B cell (primary cell): ENCODE measurements at regions not wholly inside any gene's neighbourhood (a gene's known extent, or its start where the extent isn't known, plus 50 kb on each side); places are given as distances from the start of the nearest gene placed in this dataset.

Experiments used
- ATAC-seq: fragments of 200-7000 bp; cut with Tn5 transposase; one replicate; pipeline ENCODE4 v1.10.0; 2021; ENCODE audit warnings: low read depth, mild to moderate bottlenecking, moderate number of reproducible peaks, moderate library complexity
- CTCF ChIA-PET: fragments of 350-600 bp; sonication (Branson Sonifier 250); formaldehyde crosslinking; loops from one replicate; lab custom pipeline; 2021; ENCODE audit warnings: antibody characterized with exemption, inconsistent platforms; lab: Charles Lee
- POLR2A ChIA-PET: fragments of 350-600 bp; sonication (Branson Sonifier 250); formaldehyde crosslinking; loops from one replicate; lab custom pipeline; 2021; ENCODE audit warnings: antibody characterized with exemption; lab: Charles Lee
- DNase-seq: peaks from one replicate; pipeline ENCODE4 v3.0.0; 2013
- H2AFZ ChIP-seq: 2 replicates; pipeline ENCODE4 v1.6.1; 2012; ENCODE audit warnings: mild to moderate bottlenecking, low read depth, low read length; ENCODE audit not compliant: insufficient read depth, poor library complexity, severe bottlenecking
- H3K27ac ChIP-seq, 2 donors: 1 replicate in 1 of 2; 2 replicates in 1 of 2; pipeline ENCODE4 v1.5.1; 2012 to 2013; ENCODE audit warnings: low read length in 2 of 2, mild to moderate bottlenecking in 2 of 2, moderate library complexity in 1 of 2
- H3K27me3 ChIP-seq, 4 experiments: fragments of 200-600 bp in 1 of 4; sonication (generic) in 1 of 4; replicated peaks in 1 of 4; 1 replicate in 2 of 4; 2 replicates in 2 of 4; pipeline versions ENCODE4 v1.6.1 to v1.7.0; 2013 to 2016; ENCODE audit warnings: low read length in 3 of 4, mild to moderate bottlenecking in 2 of 4, mixed read lengths in 1 of 4, moderate library complexity in 1 of 4; ENCODE audit not compliant: insufficient read depth in 4 of 4, control insufficient read depth in 3 of 4; ENCODE audit errors: control extremely low read depth in 1 of 4
- H3K36me3 ChIP-seq, 2 experiments: replicated peaks in 1 of 2; 1 replicate in 1 of 2; 2 replicates in 1 of 2; pipeline versions ENCODE4 v1.6.1 to v1.7.1; 2013; ENCODE audit warnings: low read length in 1 of 2; ENCODE audit not compliant: insufficient read depth in 2 of 2, control insufficient read depth in 1 of 2; ENCODE audit errors: control extremely low read depth in 1 of 2, extremely low read depth in 1 of 2
- H3K4me1 ChIP-seq, 2 donors: fragments of 200-600 bp in 1 of 2; sonication (generic) in 1 of 2; 1 replicate in 1 of 2; 2 replicates in 1 of 2; pipeline versions ENCODE4 v1.5.1 to v1.6.1; 2013 to 2017; ENCODE audit warnings: low read length in 2 of 2; ENCODE audit not compliant: control insufficient read depth in 2 of 2, insufficient read depth in 2 of 2
- H3K4me2 ChIP-seq: replicated peaks from 2 replicates; pipeline ENCODE3; 2012; ENCODE audit warnings: mild to moderate bottlenecking, low read depth, low read length; ENCODE audit not compliant: poor library complexity, severe bottlenecking
- H3K4me3 ChIP-seq, 5 experiments: fragments of 200-600 bp in 1 of 5; sonication (generic) in 1 of 5; 1 replicate in 3 of 5; 2 replicates in 2 of 5; pipeline versions ENCODE4 v1.5.1 to v1.7.0; 2011 to 2016; ENCODE audit warnings: low read length in 4 of 5, mild to moderate bottlenecking in 4 of 5, low read depth in 2 of 5, control low read depth in 1 of 5, moderate library complexity in 1 of 5; ENCODE audit not compliant: insufficient read depth in 1 of 5; ENCODE audit errors: control extremely low read depth in 1 of 5, extremely low read depth in 1 of 5
- H3K79me2 ChIP-seq: fragments of 200-600 bp; sonication (generic); one replicate; pipeline ENCODE4 v1.6.0; 2016; ENCODE audit warnings: low read length; ENCODE audit not compliant: control insufficient read depth, insufficient read depth
- H3K9ac ChIP-seq: fragments of 200-600 bp; sonication (generic); 2 replicates; pipeline ENCODE4 v1.6.1; 2017; ENCODE audit warnings: mild to moderate bottlenecking, low read length, moderate library complexity
- H3K9me3 ChIP-seq, 3 donors: one replicate each; pipeline versions ENCODE4 v1.6.1 to v1.7.1; 2013; ENCODE audit warnings: low read length in 2 of 3; ENCODE audit not compliant: control insufficient read depth in 2 of 3, insufficient read depth in 1 of 3; ENCODE audit errors: control extremely low read depth in 1 of 3
- H4K20me1 ChIP-seq: 2 replicates; pipeline ENCODE4 v1.6.0; 2012; ENCODE audit warnings: mild to moderate bottlenecking, low read length; ENCODE audit not compliant: insufficient read depth, control insufficient read depth, poor library complexity, severe bottlenecking
- H3K27ac Mint-ChIP-seq: one replicate; pipeline ENCODE4 v1.8.0; 2021; ENCODE audit warnings: mixed read lengths
- H3K27me3 Mint-ChIP-seq: one replicate; pipeline ENCODE4 v1.8.0; 2021; ENCODE audit warnings: mixed read lengths
- H3K4me1 Mint-ChIP-seq: one replicate; pipeline ENCODE4 v1.8.0; 2021; ENCODE audit warnings: mixed read lengths
- H3K4me3 Mint-ChIP-seq: one replicate; pipeline ENCODE4 v1.8.0; 2021; ENCODE audit warnings: mixed read lengths
- H3K9me3 Mint-ChIP-seq: one replicate; pipeline ENCODE4 v1.8.0; 2022; ENCODE audit warnings: mixed read lengths; ENCODE audit not compliant: insufficient read depth
- CTCF ChIP-seq: fragments of 200-600 bp; IDR thresholded peaks from one replicate; pipeline ENCODE4 v1.8.0; 2022; ENCODE audit warnings: antibody characterized with exemption, mild to moderate bottlenecking
- EZH2 ChIP-seq: IDR thresholded peaks from 2 replicates; pipeline ENCODE4 v1.6.1; 2012; ENCODE audit warnings: borderline replicate concordance, low read depth, mild to moderate bottlenecking, moderate library complexity, low read length; ENCODE audit not compliant: insufficient read depth, poor library complexity, severe bottlenecking
- WGBS: methylation state at CpG from one replicate; pipeline ENCODE4 v1.1.5; 2013; ENCODE audit warnings: missing lambda C conversion rate; ENCODE audit not compliant: insufficient coverage; 5-methylcytosine and 5-hydroxymethylcytosine counted together
- intact Hi-C: fragments of 100-400 bp; cut with micrococcal nuclease; formaldehyde crosslinking; loops from one replicate; pipeline ENCODE4 v1.10.0; 2022

GRCh38 chr6:149150801-149151398 is 166.6 kb upstream of the TAB2 start:
- no peak for DNase-seq
- Histone ChIP-seq H3K36me3 (no peaks in the 10 kb centered on the region), H3K27ac (no peak overlapping the region), H3K4me3 (no peak overlapping the region), H3K79me2 (no peaks in the 10 kb centered on the region), H4K20me1 (no peaks in the 10 kb centered on the region), H3K27me3 (peaks cover 0 to 3% (median 0%) of the 10 kb centered on the region in 4 experiments), H3K9ac (no peak overlapping the region), H2AFZ (no peak overlapping the region), H3K4me2 (no peak overlapping the region), H3K4me1 (no peaks in the 10 kb centered on the region), H3K9me3 (no peaks in the 10 kb centered on the region)
- H3K4me1 Mint-ChIP-seq = no peaks in the 10 kb centered on the region
- intact Hi-C loops = no loop called here
- WGBS = 79% methylated on average over 2 of the region's 3 CpGs
- no peak overlapping the region for H3K27ac Mint-ChIP-seq
- no peak for ATAC-seq
- H3K4me3 Mint-ChIP-seq = no peak overlapping the region
- no peak for TF ChIP-seq CTCF
- no peak for TF ChIP-seq EZH2
- CTCF ChIA-PET = interaction anchor here (0.9 kb wide), 1 partner anchor 24 kb away, joined by 4 read pairs; no protein-coding TSS in a partner anchor
- peaks cover 9% of the 10 kb centered on the region for H3K27me3 Mint-ChIP-seq
- no peaks in the 10 kb centered on the region for H3K9me3 Mint-ChIP-seq
- POLR2A ChIA-PET = no interaction called here

GRCh38 chr6:149152521-149152920 is 165.0 kb upstream of the TAB2 start:
- POLR2A ChIA-PET = no interaction called here
- intact Hi-C loops = no loop called here
- no peak for ATAC-seq
- no peak overlapping the region for H3K9ac ChIP-seq
- H3K79me2 ChIP-seq = no peaks in the 10 kb centered on the region
- H3K4me1 ChIP-seq = no peaks in the 10 kb centered on the region
- H3K36me3 ChIP-seq = no peaks in the 10 kb centered on the region
- Mint-ChIP-seq H3K27me3 (peaks cover 9% of the 10 kb centered on the region), H3K9me3 (no peaks in the 10 kb centered on the region), H3K27ac (no peak overlapping the region), H3K4me3 (no peak overlapping the region), H3K4me1 (no peaks in the 10 kb centered on the region)
- 75% methylated on average over 1 of the region's 1 CpG for WGBS
- H3K9me3 ChIP-seq = no peaks in the 10 kb centered on the region
- H4K20me1 ChIP-seq = no peaks in the 10 kb centered on the region
- DNase-seq = no peak
- no peak for TF ChIP-seq CTCF
- no peak for TF ChIP-seq EZH2
- no peak overlapping the region for H3K4me3 ChIP-seq
- CTCF ChIA-PET = no interaction called here
- H3K27me3 ChIP-seq = peaks cover 0 to 3% (median 0%) of the 10 kb centered on the region in 4 experiments
- H3K4me2 ChIP-seq = no peak overlapping the region
- H3K27ac ChIP-seq = no peak overlapping the region
- no peak overlapping the region for H2AFZ ChIP-seq
